ENCODE measurements at regions not wholly inside any gene's neighbourhood (a gene's known extent, or its start where the extent isn't known, plus 50 kb on each side); places are given as distances from the start of the nearest gene placed in this dataset.

DNA sequence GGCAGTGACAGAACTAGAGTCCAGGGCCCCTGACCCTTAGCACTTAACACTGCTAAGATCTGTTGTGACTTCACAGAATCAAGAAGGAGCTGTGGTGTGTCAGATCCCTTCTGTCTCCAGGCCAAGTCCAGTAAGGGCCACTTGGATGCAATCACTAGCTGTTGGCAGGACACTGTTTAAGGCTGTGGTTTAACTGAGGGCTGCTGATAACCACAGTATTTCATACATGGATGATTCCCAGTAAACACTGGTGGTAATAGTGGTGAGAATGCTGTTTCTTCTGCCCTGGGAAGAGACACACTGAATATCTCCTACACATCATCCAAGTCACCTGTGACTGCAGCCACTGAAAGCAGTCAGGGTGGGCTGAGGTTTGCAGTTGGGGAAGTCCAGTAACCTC, 77.7 kb upstream of the FBXO11 start:
- H3K79me2 ChIP-seq (ENCODE audit: control insufficient read depth, insufficient read depth, low read length): no peaks in the 10 kb centered on the region
- no peak overlapping the region for H3K4me3 ChIP-seq (replicated peaks in 1 of 4; ENCODE audit: control extremely low read depth in 1 of 4, insufficient read depth in 1 of 4, low read depth in 3 of 4, low read length in 4 of 4)
- no peak overlapping the region for H3K9ac ChIP-seq (ENCODE audit: insufficient read depth, low read length)
- H3K4me2 ChIP-seq (ENCODE audit: extremely low read depth, insufficient read depth, low read length): no peak overlapping the region
- H3K27ac ChIP-seq (ENCODE audit: insufficient read depth, low read length): no peak overlapping the region
- H3K27me3 ChIP-seq (ENCODE audit: control insufficient read depth, insufficient read depth, low read length): no peaks in the 10 kb centered on the region
- no peaks in the 10 kb centered on the region for H3K4me1 ChIP-seq (ENCODE audit: control insufficient read depth, extremely low read depth, insufficient read depth, low read length)
- DNase-seq (ENCODE audit: low read depth in 2 of 2): peak; percentile 2 to 76
- no peaks in the 10 kb centered on the region for H3K36me3 ChIP-seq (ENCODE audit: control insufficient read depth, insufficient read depth, low read length)
- H4K20me1 ChIP-seq (ENCODE audit: control insufficient read depth, extremely low read depth, insufficient read depth, low read length): no peaks in the 10 kb centered on the region
- no peak overlapping the region for H2AFZ ChIP-seq (ENCODE audit: low read length)
- no peaks in the 10 kb centered on the region for H3K9me3 ChIP-seq (ENCODE audit: control insufficient read depth, insufficient read depth, low read depth, low read length)
- TF ChIP-seq, protein P1, sequence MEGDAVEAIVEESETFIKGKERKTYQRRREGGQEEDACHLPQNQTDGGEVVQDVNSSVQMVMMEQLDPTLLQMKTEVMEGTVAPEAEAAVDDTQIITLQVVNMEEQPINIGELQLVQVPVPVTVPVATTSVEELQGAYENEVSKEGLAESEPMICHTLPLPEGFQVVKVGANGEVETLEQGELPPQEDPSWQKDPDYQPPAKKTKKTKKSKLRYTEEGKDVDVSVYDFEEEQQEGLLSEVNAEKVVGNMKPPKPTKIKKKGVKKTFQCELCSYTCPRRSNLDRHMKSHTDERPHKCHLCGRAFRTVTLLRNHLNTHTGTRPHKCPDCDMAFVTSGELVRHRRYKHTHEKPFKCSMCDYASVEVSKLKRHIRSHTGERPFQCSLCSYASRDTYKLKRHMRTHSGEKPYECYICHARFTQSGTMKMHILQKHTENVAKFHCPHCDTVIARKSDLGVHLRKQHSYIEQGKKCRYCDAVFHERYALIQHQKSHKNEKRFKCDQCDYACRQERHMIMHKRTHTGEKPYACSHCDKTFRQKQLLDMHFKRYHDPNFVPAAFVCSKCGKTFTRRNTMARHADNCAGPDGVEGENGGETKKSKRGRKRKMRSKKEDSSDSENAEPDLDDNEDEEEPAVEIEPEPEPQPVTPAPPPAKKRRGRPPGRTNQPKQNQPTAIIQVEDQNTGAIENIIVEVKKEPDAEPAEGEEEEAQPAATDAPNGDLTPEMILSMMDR (conservative IDR thresholded peaks at IDR 0.05 in 1 of 2, IDR thresholded peaks at IDR 0.05 in 1 of 2; ENCODE audit: low read depth in 1 of 2, low read length in 2 of 2): no peak
- no peak for TF ChIP-seq EZH2 (IDR thresholded peaks at IDR 0.05; ENCODE audit: low read length, missing control alignments)

DNA sequence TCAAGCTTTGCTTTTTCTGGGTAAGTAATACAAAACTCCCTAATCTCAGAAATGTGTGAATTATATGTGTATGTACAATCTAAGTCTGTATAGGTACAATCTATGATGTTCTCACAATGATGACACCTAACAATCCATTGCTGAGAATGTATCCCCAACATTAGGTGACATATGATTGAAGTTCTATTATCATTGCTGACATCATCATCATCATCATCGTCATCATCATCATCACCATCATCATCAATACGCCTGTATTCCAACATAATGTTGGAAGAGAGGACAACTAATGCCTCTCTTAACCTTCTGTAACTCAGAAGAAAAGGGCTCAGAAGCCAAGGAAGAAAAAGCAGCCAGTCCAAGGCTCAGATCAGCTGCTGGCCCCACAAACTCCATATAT, 84.2 kb upstream of the FBXO11 start:
- H3K4me3 ChIP-seq (replicated peaks in 1 of 4; ENCODE audit: control extremely low read depth in 1 of 4, insufficient read depth in 1 of 4, low read depth in 3 of 4, low read length in 4 of 4): no peak overlapping the region

DNA sequence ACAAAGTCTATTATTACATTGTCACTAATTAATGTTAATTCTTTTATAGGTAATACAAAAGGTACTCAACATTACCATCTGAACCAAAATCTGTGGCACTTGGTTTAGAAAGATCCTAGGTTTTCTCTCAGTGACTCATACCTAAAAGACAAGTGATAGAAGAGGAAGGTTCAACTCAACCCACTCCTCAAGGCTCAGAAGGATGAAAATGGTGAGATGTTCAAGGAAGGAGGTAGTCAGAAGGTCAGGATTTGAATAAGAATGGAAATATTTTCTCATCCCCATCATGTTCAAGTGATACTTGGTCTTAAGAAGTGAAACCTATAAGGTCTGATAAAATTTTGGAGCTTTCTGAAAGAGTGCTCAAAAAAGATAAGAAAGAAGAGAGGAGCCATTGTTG, 86.4 kb upstream of the FBXO11 start:
- Histone ChIP-seq H3K9ac (ENCODE audit: insufficient read depth, low read length) (no peak overlapping the region), H3K27ac (ENCODE audit: insufficient read depth, low read length) (no peak overlapping the region), H3K79me2 (ENCODE audit: control insufficient read depth, insufficient read depth, low read length) (no peaks in the 10 kb centered on the region), H3K36me3 (ENCODE audit: control insufficient read depth, insufficient read depth, low read length) (no peaks in the 10 kb centered on the region), H3K4me1 (ENCODE audit: control insufficient read depth, extremely low read depth, insufficient read depth, low read length) (no peaks in the 10 kb centered on the region), H3K9me3 (ENCODE audit: control insufficient read depth, insufficient read depth, low read depth, low read length) (no peaks in the 10 kb centered on the region), H3K4me3 (replicated peaks in 1 of 4; ENCODE audit: control extremely low read depth in 1 of 4, insufficient read depth in 1 of 4, low read depth in 3 of 4, low read length in 4 of 4) (no peak overlapping the region), H3K4me2 (ENCODE audit: extremely low read depth, insufficient read depth, low read length) (no peak overlapping the region), H4K20me1 (ENCODE audit: control insufficient read depth, extremely low read depth, insufficient read depth, low read length) (no peaks in the 10 kb centered on the region), H3K27me3 (ENCODE audit: control insufficient read depth, insufficient read depth, low read length) (no peaks in the 10 kb centered on the region), H2AFZ (ENCODE audit: low read length) (no peak overlapping the region)
- TF ChIP-seq EZH2 (IDR thresholded peaks at IDR 0.05; ENCODE audit: low read length, missing control alignments): no peak
- TF ChIP-seq, protein P1 (conservative IDR thresholded peaks at IDR 0.05 in 1 of 2, IDR thresholded peaks at IDR 0.05 in 1 of 2; ENCODE audit: low read depth in 1 of 2, low read length in 2 of 2): no peak
- no peak for DNase-seq (ENCODE audit: low read depth in 2 of 2)

More for the DNA sequence above, 84.2 kb upstream of the FBXO11 start:
- Histone ChIP-seq H3K4me1 (ENCODE audit: control insufficient read depth, extremely low read depth, insufficient read depth, low read length) (no peaks in the 10 kb centered on the region), H3K36me3 (ENCODE audit: control insufficient read depth, insufficient read depth, low read length) (no peaks in the 10 kb centered on the region), H3K9ac (ENCODE audit: insufficient read depth, low read length) (no peak overlapping the region), H3K4me2 (ENCODE audit: extremely low read depth, insufficient read depth, low read length) (no peak overlapping the region), H3K27ac (ENCODE audit: insufficient read depth, low read length) (no peak overlapping the region), H3K27me3 (ENCODE audit: control insufficient read depth, insufficient read depth, low read length) (no peaks in the 10 kb centered on the region), H3K79me2 (ENCODE audit: control insufficient read depth, insufficient read depth, low read length) (no peaks in the 10 kb centered on the region), H3K9me3 (ENCODE audit: control insufficient read depth, insufficient read depth, low read depth, low read length) (no peaks in the 10 kb centered on the region), H4K20me1 (ENCODE audit: control insufficient read depth, extremely low read depth, insufficient read depth, low read length) (no peaks in the 10 kb centered on the region), H2AFZ (ENCODE audit: low read length) (no peak overlapping the region)
- no peak for DNase-seq (ENCODE audit: low read depth in 2 of 2)
- TF ChIP-seq EZH2 (IDR thresholded peaks at IDR 0.05; ENCODE audit: low read length, missing control alignments): no peak
- TF ChIP-seq, protein P1 (conservative IDR thresholded peaks at IDR 0.05 in 1 of 2, IDR thresholded peaks at IDR 0.05 in 1 of 2; ENCODE audit: low read depth in 1 of 2, low read length in 2 of 2): no peak
